GM18858 (cell line): ENCODE measurements at regions not wholly inside any gene's neighbourhood (a gene's known extent, or its start where the extent isn't known, plus 50 kb on each side); places are given as distances from the start of the nearest gene placed in this dataset.
"Not testable (repeated sequence)": the region's sequence is repeated elsewhere in the genome, so short reads cannot be mapped to it uniquely, and the experiment has no call there.

Experiments used
- ATAC-seq: cut with Tn5 transposase; IDR thresholded peaks from one replicate; pipeline ENCODE4 v1.9.1; 2021; ENCODE audit not compliant: unreplicated experiment

DNA sequence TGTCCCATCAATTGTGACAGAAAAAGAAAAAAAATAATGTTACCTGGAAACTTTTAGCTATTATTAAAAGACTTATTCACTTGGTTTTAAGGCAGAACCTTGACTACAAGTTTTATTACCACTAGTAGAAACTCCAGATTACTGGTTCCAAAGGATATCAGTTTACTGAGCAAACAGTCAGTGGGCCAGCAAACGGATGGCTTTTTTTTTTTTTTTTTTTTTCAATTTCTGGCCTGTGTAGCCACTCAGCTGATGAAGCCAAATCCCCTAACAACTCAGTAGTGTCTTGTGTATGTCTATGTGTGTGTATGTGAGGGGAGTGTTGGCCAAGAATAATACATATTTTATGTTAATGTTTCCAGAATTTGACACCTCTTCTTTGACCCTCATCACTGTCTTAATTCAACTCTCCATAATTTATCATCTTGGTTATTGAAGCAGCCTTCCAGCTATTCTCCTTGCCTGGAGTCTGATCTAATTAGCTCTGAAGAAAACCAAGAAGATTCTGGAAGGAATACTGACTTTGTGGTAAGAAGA is 724.9 kb downstream of the NSUN3 start:
- ATAC-seq: no peak

DNA sequence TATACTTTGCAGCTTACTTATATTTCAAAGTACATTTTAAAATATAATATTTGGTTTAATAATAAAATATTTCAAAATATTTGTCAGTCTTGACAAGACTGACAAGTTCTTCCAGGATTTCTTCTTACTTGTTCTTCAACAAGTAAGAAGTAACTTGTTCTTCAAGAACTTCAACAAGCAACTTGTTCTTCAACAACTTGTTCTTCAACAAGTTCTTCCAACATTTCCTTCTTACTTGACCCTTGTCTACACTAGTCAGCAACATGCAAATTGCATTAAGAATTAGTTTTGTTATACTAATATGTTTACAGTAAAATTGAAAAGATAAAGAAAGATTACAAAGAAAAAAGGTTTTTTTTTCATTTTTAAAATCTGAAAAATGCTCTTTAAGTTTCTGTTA is 731.7 kb downstream of the NSUN3 start:
- no peak for ATAC-seq

DNA sequence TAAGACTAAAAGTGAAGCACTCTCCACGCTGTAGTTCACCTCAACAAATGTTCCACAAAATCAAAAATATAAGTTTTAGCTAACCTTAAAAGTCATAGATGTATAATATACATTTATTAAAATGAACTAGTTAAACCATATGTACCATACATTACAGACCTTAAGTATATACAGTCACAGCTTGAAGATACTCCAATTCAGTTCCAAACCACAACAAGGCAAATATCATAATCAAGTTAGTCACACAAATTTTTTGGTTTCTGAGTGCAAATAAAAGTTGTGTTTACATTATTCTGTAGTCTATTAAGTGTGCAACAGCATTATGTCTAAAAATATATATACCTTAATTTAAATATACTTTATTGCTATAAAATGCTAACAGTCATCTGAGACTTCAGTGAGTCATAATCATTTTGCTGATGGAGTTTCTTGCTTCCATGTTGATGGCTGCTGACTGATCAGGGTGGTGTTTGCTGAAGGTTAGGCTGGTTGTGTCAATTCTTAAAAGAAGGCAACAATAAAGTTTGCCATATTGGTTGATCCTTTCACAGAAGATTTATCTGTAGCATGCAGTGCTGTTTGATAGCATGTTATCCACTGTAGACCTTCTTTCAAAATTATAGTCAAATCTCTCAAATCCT is 736.7 kb downstream of the NSUN3 start:
- ATAC-seq: no peak

DNA sequence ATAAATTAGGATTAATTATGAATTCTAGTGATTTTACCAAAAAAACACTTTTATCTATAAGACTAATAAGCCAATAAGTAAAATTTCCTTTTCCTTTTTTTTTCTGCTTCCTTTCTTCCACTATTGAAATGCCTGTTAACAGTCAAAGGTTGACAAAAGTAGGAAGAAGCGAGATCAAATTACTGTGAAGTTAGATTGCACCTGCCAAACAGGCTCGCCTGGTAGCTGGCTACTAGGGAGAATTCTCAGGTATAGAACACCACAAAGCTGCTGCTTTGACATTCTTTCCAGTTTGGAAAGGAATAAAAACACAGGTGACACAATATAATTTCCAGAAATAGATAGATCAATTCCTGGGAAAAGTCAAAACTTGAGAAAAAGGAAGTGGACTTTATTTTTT is 749.0 kb downstream of the NSUN3 start:
- ATAC-seq: no peak

DNA sequence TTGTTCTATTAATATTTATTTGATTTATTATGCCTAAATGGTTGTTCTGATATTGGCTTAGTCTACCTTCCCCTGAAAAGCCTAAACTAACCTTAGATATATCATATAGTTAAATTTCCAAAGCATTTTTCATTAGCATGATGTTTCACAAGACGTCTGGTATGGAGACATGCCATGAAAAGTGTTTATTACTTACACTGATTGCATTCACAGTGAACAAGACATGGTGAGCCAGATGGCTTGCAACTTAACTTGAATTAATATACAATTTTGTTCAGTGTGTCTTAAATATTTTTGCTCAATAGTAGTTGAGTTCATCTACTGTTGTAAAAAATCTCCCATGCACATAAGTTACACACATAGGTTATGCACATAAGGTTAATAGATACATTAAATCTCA is 758.4 kb downstream of the NSUN3 start:
- no peak for ATAC-seq

DNA sequence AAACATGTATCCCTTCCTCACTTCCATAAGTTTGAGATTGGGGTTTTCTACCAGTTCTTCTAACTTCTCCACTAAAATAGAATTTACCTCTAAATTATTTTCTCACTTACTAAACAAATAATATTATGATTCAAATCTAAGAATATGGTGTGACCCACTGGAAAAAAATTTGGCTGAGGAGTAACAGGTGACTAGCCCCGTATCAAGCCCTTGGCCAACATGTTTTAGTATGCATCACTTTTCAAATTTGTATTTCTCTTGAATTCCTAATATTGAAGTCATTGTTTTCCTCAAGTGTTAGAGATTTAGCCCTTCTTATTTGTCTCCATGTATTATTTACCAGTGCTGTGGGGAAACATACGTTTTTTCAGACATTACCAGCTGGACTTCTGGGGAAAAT is 759.4 kb downstream of the NSUN3 start:
- ATAC-seq: no peak

DNA sequence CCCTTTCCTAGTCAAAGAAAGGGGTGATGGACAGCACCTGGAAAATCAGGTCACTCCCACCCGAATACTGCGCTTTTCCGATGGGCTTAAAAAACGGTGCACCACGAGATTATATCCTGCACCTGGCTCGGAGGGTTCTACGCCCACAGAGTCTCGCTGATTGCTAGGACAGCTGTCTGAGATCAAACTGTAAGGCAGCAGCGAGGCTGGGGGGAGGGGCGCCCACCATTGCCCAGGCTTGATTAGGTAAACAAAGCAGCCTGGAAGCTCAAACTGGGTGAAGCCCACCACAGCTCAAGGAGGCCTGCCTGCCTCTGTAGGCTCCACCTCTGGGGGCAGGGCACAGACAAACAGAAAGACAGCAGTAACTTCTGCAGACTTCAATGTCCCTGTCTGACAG is 783.4 kb downstream of the NSUN3 start:
- ATAC-seq: not testable (repeated sequence)

DNA sequence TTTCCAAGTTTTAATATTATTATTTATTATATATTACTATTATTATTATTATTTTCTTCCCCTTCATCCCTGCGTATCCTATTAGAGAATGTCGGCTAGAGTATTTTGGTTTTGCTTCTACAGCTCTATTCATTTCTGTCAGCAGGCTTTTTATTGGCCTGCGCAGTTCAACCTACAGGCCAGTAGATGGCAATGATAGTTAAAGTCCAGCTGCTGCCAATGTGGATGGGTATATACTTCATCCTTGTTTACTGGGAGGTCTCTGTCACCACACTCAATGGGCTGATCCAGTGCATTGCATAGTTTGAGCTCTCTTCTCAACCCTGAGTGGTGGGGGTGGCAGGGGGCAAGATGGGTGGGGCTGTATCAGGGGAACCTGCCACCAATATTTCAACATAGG is 799.8 kb downstream of the NSUN3 start:
- ATAC-seq: peak; percentile 77

DNA sequence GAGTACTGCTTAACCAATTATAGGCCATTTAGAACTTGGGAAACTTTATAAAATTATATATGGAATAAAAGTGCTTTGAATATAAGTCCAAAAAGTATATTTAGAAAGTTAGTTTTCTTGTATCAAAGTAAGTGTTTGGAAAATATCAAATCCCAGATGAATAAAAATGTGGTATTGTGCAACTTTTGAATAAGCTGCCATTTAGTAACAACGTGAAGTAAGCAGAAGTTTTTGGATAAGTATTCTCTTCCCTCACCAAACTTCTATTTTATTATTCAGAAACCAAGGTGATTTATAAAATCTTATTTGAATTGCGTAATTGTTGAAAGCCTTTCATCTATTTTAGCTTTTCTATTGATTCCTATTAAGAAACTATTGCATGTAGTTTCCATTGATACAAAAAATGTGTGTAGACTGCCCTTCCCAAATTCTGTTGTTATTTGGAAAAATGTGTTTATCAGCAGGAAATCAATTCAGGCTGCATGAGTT is 806.2 kb downstream of the NSUN3 start:
- ATAC-seq: no peak

DNA sequence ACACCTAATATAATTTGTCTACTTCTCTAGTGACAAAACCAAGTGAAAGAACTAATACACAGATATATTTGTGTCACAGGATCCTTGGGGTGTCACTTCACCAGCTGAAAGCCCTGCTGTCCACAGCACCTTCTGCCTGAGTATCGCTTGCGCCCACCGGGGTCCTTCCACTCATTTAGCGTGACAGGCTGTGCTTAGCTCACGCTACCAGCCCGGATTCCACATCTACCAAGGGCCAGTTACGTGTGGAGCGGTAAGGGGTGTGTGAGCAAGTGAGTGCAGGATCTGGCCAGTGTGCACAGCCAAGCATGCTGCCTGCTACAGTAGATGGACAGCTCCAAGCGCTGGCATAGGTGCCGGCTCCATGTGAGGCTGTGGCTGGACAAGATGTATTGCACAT is 810.9 kb downstream of the NSUN3 start:
- no peak for ATAC-seq

DNA sequence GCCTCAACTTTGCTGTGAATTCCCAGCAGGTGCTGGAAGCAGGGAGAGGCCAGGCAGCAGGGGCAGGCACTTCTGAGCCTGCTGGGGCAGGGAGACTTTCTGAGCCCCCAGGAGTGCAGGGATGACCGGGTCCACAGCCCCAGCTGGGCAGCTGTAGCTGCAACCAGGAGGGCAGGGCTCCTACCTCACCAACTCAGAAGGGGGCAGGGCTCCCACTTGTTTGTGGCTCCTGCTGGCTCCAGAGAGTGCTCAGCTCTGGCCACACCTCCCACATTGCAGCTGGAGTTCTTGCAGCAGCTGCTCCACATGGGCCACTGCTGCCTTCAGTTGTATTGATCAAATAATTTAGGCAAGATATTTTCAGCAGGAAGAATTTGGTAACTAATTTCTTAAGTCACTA is 812.3 kb downstream of the NSUN3 start:
- ATAC-seq: no peak

DNA sequence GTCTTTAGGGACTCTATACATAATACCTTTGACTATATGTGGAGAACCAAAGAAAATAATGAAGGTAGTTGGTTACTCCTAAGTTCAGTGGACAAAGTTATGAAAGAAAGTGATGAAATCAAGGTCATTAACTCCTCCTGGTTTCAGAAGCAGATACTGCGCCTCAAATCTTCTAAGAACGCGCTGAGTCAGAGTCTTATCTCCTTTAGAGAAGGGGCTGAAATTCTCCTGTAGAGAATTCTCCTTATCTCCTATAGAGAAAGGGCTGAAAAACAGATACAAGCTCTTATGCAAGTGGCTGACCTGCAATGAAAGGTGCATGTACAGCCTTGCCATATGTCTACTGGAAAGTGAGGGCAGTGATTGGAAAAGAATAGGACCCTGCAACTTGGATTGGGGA is 824.2 kb downstream of the NSUN3 start:
- ATAC-seq: no peak

DNA sequence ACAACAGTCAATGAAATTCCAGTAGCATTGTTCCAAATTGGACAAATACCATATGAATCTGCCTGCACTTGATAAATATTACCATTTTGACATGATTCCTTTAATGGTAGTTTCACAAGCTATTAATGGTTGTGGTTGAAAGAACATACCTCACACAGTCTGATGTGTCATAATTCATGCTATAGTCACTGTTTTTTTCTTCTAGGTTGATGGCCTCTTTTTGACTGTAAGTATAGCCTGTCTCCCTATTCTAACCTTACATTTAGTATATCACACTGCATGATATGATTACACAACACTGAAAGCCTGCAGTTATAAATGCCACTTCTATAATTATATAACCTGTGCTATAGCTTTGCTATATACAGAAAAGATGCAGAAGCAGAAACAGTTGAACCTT is 834.1 kb downstream of the NSUN3 start:
- ATAC-seq: no peak

DNA sequence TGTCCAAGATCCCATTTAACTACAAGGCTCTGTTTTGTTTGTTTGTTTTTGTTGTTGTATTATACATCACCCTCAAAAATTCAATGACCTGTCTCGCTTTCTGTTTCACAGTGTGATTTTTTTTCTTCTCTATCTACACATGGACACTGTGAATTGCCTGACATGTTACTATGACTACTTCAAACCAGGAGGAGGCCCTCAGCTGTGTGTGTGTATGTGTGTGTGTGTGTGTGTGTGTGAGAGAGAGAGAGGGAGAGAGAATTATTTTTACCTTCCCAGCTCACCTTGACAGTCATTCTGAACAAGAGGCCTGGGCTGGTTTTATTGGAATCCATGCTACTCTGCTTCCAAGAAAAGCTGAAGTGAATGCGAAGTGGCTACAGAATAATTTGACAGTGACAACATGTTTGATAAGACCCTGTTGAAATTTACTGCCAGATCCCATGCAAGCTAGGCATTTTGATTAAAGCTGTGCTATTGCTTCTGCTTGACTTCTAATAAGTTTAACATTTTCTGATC is 841.4 kb downstream of the NSUN3 start:
- ATAC-seq: no peak

DNA sequence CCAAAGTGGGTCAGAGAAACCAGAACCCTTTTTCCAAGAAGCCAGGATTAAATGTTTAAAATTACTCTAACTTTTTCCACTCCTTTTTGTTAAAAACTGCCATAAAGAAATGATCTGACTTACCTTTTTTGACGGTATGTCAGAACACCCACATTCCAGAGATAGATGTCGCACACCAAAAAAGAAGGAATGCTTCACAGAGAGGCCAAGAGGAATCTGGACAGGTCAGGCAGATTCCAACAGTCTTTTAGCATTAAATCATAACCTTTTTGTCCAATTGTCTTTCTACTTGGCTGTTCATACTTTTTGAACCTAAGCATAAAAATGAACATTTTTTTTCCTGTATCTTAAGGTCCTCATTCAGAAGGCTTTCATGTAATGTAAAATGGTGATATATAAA is 846.9 kb downstream of the NSUN3 start:
- ATAC-seq: no peak

DNA sequence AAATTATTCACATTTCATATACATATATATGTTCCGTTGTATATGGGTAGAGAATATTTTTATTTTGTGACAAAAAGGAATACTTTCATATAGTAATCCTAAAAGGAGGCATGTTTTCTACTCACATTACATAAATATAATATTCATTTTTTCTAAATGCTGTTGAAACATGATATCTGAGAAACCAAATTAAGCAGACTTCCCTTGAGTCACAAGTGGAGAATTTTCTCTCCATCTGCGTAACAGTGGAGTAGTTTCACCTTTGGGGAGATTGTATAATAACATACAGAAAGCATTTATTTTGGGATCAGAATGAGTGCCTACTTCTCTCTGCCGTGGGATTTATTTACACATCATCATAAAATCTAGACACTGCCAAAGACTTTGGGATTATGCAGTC is 849.8 kb downstream of the NSUN3 start:
- no peak for ATAC-seq

DNA sequence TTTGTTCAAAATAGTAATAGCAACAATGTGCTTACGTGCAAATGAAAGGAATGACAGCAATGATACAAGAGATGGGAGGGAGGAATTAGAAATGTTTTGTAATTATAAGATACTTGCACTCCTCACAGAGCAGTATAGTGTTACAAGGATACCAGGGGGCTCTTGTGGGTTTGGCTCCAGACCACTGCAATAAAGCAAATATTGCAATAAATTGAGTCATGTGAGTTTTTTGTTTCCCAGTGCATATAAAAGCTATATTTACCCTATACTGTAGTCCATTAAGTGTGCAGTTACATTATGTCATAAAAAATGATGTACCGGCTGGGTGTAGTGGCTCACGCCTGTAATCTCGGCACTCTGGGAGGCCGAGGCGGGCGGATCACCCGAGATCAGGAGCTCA is 864.3 kb downstream of the NSUN3 start:
- no peak for ATAC-seq

DNA sequence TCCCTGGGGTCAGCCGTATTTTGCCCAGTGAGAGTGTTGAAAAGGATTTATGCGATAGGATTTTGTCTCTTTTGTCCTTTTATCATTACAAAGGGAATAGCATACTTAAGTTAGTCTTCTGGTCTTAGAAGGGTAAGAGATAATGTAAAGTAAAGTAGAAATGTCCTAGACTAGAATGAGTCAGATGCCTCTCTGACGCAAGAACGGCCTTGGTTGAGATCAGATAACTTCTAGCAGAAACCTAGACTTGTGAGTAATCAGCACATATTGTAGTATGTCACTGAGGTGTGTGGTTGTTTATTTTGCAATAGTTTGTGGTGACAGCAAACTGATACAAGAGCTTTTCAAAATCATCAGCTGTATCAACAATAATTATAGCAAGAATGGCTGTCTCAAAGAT is 866.1 kb downstream of the NSUN3 start:
- ATAC-seq: no peak

DNA sequence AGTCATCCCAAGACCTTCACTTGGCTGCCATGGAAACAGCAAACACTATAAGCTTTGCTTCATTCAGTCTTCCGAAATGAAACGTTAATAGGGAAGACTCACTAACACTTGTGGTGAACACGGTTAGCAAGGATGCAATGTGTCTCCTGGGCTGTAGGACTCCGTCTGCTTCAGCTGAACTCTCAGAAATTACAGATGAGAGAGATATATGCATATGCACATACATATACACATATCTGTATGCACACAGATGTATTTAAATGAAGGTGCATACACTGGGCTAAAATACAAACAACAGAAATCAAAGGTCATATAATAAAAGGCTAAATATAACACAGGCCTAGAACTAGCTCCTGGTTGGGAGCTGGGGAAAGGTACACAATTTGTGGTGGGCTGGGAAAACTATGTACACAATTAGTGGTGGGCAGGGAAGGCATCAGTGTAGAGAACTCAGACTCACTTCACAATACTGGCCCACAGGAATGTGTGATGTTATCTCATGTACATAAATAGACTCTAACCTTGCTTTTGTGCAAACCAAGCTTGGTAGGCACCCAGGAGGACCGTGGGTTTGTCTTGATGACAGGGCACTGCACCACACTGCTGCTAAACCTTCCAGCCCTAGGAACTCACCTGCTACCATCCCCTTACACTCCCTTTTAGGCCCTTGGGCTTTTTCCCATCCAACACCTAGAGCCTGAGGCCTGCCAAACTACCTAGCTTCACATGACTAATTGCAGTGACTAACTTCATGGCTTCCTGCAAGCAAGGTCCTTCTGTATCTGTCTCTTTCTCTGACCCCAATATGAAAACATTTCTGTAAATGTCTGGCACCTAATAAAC is 873.1 kb downstream of the NSUN3 start:
- ATAC-seq: no peak

DNA sequence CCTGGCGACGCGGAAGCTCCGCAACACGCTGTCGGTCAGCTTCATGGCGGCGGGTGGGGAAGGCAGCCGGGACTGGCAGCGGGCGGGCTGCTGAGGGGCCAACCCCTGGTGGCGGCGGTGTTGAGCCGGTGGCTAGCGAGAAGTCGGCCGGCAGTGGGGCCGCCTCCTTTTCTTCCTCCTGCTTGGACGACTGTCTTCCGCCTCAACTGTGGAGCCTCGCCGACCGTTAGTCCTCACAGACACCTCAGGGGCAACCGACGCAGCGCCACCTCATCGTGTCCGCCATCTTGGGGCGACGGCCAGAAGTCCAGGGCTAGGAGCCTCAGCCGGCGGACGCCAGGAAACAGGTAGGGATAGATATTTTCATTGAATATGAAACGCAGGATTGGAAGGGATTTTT is 875.1 kb downstream of the NSUN3 start:
- ATAC-seq: no peak

DNA sequence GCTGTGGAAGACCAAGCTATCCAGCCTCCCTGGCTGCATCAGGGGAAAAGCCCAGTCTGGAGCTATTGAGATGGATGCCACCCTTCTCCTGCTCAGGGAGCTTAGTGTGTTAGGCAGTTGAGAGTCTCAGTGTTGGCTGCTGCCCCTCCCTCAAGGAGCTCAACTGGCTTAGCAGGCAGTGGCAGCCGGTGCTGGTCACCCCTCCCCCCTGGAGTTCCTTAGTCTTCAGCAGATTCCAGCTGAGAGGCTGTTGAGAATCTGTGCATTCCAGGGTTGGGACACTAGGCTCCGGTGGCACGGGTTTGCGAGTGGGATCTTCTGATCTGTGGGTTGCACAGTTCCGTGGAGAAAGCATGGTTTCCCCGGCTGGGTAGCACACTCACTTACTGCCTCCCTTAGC is 883.8 kb downstream of the NSUN3 start:
- no peak for ATAC-seq

DNA sequence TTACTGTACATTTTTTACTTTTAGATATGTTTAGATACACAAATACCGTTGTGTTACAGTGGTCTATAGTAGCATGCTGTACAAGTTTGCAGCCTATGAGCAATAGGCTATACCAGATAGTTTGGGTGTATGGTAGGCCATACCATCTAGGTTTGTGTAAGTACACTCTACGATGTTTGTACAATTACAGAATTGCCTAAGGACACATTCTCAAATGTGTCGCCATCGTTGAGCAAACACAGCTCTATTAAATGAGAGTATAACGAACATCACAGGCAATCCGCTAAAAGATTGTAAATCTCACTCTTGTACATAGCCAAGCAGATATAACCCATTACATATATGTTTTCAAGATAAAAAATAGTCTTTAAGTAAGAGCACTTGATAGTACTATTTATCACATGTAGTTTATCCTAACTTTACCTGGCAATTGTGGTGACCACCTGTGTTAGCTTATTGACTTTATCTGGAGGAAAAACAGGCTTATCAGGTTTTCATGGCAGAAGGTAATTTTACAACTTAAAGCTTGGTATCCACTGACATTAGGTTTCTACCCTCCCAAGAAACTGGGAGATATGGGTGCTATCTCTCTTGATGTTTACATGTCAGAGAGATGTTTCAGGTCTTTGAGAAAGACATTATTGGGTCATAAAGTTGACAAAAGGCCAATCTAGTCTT is 898.7 kb downstream of the NSUN3 start:
- ATAC-seq: no peak
